ENCODE measurements at regions not wholly inside any gene's neighbourhood (a gene's known extent, or its start where the extent isn't known, plus 50 kb on each side); places are given as distances from the start of the nearest gene placed in this dataset.

- no peak for TF ChIP-seq CTCF (conservative IDR thresholded peaks at IDR 0.05 in 1 of 2, IDR thresholded peaks at IDR 0.05 in 1 of 2; ENCODE audit: low read depth in 1 of 2, low read length in 2 of 2)
- no peak for TF ChIP-seq EZH2 (IDR thresholded peaks at IDR 0.05; ENCODE audit: low read length, missing control alignments)
These were observed 377.6 kb downstream of the DNAH5 start for GRCh38 chr5:13566871-13567339.

All from fibroblast of lung (primary cell).